Astrocyte (in vitro differentiated cells and primary cell): ENCODE measurements at regions not wholly inside any gene's neighbourhood (a gene's known extent, or its start where the extent isn't known, plus 50 kb on each side); places are given as distances from the start of the nearest gene placed in this dataset.

Experiments
- EZH2 ChIP-seq: IDR thresholded peaks from 2 replicates; pipeline ENCODE4 v1.6.1; 2012; ENCODE audit warnings: mild to moderate bottlenecking, low read length, inconsistent platforms; ENCODE audit not compliant: insufficient read depth
- TF ChIP-seq, protein P1 (sequence below): IDR thresholded peaks from 2 replicates; pipeline ENCODE4 v1.5.1; 2011; ENCODE audit warnings: low read depth, mild to moderate bottlenecking, inconsistent platforms, low read length, moderate library complexity; ENCODE audit not compliant: insufficient read depth

DNA sequence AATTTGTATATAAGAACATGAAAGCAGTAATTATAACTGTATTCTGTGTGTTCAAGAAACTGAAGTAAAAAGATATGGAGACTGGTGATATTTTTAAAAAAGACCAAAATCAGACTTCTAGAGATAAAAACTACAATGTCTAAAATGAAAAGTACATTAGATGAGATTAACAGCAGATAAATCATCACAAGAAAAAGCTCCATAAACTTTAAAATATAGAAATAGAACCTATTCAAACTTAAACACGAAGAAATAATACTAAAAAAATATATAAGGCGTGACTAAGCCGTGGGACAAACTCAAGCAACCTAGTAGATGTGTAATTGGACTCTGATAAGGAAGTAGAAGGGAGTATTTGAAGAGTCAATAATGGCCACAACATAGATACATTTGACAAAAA lies 189.1 kb upstream of the ZMIZ1 start:
- TF ChIP-seq, protein P1, sequence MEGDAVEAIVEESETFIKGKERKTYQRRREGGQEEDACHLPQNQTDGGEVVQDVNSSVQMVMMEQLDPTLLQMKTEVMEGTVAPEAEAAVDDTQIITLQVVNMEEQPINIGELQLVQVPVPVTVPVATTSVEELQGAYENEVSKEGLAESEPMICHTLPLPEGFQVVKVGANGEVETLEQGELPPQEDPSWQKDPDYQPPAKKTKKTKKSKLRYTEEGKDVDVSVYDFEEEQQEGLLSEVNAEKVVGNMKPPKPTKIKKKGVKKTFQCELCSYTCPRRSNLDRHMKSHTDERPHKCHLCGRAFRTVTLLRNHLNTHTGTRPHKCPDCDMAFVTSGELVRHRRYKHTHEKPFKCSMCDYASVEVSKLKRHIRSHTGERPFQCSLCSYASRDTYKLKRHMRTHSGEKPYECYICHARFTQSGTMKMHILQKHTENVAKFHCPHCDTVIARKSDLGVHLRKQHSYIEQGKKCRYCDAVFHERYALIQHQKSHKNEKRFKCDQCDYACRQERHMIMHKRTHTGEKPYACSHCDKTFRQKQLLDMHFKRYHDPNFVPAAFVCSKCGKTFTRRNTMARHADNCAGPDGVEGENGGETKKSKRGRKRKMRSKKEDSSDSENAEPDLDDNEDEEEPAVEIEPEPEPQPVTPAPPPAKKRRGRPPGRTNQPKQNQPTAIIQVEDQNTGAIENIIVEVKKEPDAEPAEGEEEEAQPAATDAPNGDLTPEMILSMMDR: no peak
- TF ChIP-seq EZH2: no peak
